ENCODE measurements at regions not wholly inside any gene's neighbourhood (a gene's known extent, or its start where the extent isn't known, plus 50 kb on each side); places are given as distances from the start of the nearest gene placed in this dataset.

DNA sequence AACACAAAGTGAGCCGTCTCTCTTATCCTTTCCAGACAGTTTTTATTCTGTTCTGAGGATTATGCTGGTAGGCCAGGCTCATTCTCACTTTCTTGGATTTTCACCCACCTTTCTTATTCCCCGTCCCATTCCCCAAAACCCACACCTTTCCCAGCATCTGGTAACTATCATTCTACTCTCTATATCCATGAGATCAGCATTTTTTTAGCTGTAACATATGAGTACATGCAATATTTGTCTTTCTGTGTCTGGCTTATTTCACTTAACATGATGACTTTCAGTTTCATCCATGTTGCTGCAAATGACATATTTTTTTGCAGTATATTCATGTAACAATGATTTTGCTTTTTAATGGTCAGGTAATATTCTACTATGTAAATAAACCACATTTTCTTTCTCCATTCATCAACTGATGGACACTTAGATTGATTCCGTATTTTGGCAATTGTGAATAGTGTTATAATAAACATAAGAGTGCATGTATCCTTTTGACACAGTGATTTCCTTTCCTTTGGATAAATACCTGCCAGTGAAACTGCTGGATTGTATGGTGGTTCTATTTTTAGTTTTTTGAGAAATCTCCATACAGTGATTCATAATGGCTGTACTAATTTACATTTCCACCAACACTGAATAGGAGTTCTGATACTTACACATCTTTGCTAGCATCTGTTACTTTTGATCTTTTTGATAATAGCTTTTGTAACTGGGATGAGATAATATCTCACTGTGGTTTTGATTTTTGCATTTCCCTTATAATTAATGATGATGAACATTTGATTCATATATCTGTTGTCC, 289.3 kb downstream of the RPRM start:
- DNase-seq = no peak

DNA sequence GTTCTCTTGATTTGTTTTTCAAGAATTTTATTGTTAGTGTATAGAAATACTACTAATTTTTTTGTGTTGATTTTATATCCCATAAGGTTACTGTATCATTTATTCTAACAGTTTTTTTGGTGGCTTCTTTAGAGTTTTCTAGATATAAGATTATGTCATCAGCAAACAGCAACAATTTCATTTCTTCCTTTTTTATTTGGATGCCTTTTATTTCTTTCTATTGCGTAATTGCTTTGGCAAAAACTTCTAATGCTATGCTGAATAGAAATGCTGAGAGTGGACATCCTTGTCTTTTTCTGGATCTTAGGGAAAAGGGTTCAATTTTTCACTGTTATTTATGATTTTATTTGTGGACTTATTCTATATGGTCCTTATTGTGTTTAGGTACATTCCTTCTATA, 298.8 kb downstream of the RPRM start:
- no peak for DNase-seq

DNA sequence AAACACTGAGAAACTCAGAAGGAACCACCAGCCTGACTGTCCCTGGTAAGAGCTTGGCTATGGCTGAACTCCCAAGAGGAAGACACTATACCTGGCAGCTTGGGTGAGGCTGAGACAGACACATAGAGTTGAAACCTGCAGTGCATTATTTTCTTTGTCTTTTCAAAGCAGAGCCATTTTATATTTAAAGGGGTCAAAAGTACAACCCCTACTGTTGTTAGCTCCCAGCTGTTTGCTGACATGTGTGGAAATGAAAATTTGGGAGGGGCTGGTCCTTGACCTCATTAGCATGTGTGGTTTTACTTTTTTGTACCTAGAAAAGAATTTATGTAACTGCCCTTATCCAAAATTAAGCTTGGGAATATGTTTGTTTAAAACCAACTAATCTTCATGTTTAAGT, 309.0 kb downstream of the RPRM start:
- no peak for DNase-seq

DNA sequence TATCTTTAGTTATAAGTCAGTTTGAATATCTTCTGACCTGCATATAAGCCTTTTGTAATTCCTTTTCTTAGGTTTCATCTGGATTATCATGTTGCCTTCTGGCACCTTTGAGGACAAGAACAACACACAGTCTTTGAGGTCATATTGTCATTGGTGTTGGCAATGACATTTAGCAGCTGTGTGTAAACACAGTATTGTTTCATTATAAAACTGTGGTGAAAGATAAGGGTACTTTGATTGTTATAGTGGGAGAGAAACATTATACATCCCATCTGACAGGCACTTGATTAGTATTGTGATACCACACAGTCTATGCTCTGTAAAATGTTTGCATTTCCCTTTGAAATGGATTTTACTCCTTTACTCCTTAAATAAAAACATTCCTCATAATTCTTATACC, 313.5 kb downstream of the RPRM start:
- no peak for DNase-seq

DNA sequence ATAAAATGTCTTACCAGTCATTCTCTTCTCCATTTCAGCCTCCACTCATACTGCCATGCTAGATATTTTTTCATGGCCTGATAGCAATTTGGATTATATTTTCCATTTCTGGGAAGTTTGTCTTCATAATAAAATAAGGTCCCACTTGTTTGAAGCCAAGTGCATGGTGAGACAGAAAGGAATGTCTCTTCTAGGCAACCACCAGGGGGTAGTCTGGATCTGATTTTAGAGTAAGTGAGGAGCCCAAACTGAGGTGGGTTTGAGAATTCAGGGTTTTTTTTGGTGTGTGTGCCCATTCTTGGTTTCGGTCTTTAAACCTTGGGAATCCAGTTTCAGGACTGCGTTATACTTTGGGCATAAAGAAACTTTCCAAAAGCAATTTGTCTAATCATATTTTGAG, 315.5 kb downstream of the RPRM start:
- peak; percentile 67 for DNase-seq

DNA sequence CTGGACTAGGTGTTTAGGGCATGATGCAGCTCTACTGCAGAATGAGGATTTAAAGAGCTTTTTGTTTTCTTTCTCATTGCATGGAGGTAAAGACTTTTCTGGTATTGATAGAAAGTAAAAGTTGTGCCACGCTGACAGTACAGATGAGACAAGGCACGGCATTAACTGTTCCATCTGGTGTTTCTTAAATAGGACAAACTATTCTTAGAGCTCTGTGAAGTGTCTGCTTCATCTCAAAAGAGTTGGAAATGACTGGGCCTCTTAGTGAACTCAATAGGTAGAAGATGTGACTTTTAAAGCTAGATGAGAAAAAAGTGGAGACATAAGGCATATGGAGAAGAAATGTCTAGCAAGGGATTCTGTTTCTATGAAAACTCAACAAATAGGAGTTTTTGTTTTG, 321.8 kb downstream of the RPRM start:
- no peak for DNase-seq

DNA sequence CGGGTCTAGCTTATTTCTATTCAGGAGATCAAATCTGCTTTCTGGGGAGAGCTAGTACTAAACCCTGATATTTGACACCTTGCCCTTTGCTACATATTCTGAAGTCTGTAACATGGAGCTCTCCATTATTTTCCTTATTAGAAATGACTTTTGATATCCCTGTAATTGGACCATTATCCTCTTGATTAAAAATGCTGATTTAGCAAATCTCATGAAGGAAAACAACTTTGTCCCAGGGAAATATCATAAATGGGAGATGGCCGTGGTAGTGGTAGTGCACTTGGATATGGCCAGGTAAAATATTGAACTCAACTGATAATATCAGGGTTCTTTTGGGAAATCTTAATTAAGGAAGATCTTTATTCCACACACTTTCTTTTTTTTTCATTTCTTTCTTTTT, 326.5 kb downstream of the RPRM start:
- DNase-seq = no peak

DNA sequence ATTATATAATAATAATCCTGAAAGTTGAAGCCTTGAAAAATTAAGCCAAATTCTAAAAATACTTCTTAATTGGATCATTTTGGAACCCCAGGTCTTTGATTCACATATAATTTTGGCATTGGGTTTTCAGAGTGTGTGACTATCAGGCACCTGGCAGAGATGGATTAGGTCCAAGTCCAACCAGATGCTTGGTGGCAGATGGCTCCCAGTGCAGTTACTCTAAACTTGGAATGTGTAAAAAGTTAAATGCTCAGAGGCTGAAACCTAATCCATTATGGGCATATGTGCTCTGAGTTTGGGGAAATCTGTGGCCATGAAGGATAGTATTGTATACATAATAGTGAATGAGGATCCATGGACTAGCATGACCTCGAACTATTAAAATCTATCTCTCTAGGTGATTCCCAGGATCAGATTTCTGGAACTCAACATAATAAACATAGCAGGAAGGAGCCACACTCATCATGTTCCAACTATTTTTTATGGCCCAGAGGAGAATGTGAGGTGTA, 333.0 kb downstream of the RPRM start:
- DNase-seq = no peak

DNA sequence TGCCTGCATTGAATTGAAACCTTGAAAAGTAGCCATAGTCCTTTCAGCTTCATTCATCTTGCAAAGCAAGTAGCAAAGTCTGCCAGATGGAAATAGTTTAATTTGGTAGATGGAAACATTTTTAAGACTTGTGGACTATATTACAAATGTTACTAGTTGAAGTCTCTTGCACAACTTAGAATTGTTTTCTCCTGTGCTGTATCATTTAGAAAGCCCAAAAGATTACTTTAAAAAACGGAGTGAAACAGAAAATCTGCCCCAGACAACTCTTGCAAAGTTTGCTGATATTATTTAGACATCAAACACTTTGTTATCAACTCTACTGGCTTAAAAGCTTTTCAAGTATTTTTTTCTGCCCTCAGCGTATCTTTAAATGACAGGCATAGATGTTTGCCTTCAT, 335.0 kb downstream of the RPRM start:
- no peak for DNase-seq

DNA sequence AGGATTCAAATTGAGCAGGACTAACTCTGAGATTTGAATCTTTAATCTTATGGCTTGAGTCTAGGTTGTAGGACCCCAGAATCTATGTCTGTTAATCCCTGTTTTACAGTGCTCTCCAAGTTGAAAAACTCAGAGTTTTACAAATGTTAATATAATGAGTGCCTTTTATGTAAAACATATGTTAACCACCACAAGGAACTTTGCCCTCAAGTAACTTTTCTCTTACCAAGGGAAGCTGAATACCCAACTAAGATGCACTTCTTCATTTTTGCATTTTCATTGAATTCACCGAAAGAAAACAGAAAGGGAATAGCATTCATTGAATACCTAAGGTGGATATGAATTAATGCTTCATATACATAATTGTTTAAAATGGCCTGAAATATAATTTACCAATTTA, 338.1 kb downstream of the RPRM start:
- DNase-seq = no peak

DNA sequence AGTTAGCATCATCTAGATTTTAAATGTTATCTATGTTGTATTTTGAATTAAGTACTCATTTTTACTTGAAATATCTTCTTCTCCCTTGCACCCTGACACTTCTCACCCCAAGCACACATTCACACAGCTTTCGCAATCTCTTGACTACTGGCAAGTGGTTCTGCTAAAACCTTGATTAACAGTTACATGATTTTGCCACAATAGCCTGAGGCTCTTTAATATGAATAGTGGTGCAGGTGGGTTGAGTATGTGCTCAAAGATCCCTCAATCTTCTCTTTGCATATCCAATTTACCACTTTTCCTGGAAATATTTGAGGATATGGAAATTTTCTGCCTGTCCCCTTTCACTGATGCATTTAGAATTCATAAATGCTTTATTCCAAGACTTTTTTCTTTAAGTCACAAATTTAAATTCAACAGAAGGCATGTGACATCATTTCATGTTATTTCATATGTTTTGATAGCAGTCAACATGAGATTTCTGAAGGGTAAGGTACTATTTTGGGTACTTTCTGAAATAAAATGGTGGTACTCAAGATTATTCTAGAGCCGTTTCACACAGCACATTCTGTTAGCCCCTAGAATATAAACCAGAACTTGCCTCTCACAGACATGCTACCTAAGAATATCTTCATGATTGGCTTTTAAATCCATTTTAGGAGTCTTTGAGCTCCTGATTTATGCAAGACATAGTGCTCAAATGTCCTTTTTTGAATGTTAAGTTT, 339.7 kb downstream of the RPRM start:
- no peak for DNase-seq

DNA sequence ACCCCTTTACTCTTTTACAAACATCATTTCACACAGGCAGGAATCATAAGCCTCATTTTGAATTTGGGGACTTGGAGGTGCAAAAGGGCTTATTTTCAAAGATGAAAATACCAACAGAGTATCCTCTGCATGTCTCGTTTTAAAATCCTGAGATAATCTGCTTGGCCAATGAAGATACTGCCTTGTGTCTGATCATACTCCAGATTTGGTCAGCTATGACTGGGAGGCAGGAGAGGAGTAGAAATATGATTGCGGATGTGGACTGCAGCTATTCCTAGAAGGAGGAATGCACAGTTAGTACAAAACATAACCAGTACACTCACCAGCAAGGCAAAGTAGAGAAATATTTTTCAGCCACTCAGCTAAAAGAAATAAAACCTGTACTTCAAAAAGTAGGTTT, 342.3 kb downstream of the RPRM start:
- DNase-seq = no peak

DNA sequence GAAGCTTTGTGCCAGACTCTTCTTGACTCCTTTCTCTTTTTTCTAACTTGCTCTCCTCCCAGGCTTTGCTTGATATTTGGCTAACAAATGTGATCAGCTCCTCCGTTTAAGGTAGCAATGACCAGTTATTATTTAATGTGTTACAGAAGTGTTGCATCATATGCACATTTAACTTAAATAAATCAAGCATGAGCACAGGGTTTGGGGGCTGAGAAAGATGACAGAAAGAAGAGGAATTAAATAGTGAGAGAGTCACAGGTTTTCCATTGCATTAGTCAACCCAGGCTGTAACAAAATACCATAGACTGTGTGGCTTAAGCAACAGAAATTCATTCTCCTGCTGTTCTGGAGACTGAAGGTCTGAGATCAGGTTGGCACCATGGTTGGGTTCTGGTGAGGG, 343.8 kb downstream of the RPRM start:
- no peak for DNase-seq

DNA sequence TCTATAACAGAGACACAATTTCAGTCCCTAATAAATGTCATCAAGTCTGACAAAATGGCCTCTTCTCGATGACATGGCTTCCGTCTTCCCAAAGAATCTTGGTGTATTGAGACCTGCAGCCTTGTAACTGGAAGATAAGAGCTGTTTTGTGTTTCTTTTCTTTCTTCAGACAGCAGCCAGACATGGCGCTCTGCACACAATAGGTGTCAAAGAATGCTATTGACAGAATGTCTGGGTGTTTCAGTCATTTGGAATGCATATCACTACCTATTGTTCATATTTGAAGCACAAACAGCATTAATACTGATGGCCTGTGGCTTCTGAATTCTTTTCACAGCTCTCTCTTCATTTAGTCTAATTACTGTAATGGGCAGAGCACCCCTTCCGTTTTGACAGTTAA, 344.8 kb downstream of the RPRM start:
- DNase-seq = no peak

DNA sequence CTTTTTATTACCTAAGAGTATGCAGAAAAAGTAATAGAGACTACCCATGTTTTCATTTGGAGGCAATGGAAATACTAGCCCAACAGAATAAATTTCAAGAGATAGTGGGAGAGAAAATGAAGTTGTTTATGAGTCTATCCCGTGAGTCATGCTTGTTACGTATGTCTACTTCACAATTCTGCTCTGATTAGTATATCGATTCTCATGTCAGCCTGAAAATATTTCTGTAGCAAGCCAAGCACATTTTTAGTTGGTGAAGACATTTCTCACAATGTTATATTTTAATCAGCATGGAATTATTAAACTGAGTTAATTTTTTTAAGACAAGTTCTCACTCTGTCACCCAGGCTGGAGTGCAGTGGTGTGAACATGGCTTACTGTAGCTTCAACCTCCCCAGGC, 346.1 kb downstream of the RPRM start:
- no peak for DNase-seq

DNA sequence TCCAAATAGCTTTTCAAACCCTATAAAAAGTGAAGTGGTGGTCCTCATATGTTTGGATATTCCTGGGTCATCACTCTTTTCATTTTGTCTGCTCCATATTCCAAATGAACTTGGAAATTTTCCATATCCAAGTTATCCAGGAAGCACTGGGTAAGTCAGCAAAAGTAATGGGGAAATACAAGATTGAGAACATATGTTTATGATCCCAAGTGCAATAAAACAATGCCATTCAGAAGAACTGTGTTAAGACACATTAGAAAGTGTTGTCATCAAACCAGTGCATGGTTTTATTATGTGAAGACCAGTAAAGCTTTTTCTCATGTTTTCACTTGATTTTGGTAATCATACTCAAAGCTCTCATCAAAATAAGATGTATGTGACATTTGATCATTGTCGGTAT, 363.4 kb downstream of the RPRM start:
- DNase-seq = no peak

DNA sequence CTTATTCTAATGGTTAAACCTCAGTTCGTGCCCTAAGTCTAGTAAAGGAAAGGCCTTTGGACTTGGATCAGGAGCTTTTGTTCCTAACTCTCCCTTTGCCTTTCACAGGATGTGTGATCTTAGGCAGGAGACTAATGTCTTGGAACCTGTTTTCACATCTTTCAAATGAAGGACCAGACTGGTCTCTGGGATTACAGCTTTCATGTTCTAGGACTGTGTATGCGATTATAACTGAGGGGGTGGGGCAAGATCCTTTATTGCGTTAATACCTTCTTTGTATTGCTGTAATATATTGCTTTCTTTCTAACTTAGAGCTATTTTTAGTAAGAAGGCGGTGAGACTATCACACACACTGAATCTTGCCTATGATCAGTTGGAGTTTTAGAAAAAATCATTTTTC, 368.1 kb downstream of the RPRM start:
- no peak for DNase-seq

DNA sequence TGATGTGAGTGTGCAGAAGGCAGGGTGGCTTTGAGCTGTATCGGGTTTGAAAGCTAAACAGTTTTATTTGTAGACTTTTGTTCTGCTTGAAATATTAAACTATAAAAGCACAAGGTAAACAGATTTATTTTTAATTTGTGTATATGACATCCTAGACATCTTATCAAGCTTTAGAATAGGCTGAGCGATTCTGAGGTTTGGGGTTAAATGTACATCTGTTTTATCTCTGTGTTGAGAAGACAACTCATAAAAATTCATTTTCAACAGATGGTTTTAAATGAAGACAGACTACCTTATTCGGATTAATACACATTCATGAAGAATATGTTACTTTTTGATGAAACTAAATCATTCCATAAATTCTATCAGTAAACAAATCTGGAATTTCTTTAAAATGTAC, 368.8 kb downstream of the RPRM start:
- no peak for DNase-seq

DNA sequence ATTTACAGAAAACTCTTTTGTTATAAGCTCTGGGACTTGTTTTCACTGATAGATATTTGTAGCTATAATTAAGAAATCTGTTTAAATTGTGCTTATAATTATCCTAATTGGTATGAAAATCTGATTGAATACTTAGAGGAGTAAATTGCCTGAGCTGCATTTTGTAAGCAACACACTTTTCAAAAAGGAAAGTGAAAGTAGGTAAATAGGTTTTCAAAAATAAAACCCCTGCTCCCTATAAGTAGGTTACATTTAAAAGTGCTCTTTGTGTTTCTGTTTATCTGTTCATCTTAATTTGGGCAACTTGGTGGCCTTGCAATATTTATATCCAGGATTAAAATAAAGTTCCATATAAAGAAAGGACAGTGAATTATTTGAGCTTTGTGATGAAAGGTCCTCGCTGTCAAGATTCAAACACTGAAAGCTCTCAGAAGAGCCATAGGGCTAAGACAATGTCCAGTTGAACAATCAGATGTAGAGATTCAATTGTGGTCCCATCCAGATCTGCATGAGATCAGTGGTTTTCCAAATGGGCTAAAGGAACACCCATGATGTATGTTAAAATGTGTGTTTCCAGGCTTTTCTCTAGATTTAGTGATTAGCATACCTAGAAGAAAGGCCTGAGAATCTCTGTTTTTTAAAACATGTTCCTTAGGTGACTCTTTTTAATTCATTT, 371.6 kb downstream of the RPRM start:
- DNase-seq = no peak

DNA sequence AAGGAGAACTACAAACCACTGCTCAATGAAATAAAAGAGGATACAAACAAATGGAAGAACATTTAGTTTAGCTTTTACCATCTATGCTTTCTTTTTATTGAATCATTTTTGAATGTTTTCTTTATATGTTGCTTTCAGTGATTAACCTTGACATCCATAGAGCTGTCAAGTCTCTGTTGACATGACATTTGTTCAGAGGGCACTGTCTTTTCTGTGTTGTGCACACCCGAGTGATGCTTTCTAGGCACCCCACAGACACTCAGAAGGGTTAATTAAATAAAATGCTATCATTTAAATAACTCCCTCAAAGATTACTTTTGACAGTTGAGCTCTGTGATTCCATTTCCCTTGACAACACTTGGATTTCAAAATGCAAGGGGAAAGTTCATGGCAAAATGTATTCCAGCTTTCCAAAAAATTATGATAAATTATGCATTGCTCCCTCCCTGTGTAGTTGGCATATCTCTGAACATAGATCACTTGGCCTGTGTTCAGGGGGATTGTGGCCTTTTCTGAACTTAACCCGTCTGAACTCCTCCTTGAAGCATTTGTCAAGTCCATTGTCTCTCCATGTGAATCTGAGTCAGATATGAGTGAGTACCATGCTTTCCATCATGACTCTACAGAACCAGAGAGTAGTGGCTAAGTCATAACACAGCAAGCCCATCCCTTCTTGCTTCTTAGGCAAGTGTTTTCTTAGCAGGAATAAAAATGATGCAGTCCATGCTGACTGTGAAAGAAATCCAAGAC, 372.6 kb downstream of the RPRM start:
- DNase-seq = no peak

DNA sequence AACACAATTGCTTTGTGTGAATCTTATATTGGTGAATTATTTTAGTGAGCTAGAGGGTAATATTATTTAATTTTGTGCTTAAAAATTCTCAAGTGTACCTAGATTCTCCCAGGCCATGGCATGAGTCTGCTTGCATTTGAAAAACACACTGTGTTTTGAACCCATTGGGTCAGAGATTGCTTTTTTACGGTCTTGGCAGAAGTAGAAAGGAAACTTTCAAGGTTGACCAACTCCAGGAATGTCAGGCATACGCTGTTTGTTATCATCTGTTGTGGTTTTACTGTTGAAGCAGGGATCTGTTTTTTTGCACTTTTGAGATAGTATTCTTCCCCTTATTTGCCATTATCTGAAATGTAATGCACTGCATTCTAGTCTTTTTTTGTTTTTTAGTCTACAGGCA, 377.4 kb downstream of the RPRM start:
- DNase-seq = no peak

DNA sequence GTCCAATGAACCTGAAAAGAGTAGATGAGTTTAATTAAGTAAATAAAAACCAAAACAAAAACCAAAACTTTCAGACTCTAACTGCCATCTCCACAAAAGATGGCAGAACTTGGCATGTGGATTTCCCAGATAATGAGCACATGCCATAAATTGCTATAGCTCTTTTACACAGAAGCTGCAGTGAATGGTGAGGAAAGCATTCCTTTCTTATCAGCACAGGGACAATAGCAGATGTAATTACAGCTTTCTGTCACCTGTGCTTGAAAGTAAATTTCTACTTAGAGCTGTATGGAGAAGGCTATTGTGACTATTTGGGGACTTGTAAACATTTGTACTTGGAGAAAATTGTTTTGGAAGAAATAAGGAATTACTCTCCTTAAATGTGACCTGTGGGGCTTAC, 378.4 kb downstream of the RPRM start:
- no peak for DNase-seq

DNA sequence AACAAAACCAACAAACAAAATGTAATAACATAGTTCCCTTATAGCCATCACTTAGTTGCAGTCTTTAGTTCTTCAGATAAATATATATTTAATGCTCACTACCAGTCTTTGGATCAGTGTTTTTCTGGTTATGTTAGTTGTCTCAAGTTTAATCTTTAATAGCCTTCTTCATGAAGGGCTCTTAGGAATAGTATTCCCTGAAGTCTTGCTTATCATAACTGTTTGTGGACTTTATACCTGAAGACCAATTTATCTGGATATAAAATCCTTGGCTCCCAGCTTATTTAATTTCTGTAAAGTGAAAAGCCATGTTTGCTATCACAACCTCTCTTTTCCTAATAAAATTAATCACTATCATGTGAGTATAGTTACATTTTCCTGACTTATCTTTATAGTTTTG, 379.7 kb downstream of the ARL6IP6 start:
- DNase-seq = no peak

Data from NCI-H345 (cell line).